T1000 (cell line): ENCODE measurements at regions not wholly inside any gene's neighbourhood (a gene's known extent, or its start where the extent isn't known, plus 50 kb on each side); places are given as distances from the start of the nearest gene placed in this dataset.

Source experiments
- DNase-seq: peaks from one replicate; lab custom pipeline; 2025; ENCODE audit warnings: mixed read lengths; lab: John Stamatoyannopoulos, UW

DNA sequence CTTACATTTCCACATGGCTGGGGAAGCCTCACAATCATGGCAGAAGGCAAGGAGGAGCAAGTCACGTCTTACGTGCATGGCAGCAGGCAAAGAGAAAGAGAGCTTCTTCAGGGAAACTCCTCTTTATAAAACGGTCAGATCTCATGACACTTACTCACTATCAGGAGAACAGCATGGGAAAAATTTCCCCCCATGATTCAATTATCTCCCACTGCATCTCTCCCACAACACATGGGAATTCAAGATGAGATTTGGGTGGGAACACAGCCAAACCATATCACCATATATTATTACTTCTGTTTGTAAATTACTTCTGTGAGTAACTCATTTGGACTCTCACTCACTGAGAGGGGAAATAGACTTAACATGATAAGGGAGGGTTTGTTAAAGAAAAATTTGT is 1496.8 kb upstream of the TMEM132C start:
- DNase-seq = peak; percentile 17

DNA sequence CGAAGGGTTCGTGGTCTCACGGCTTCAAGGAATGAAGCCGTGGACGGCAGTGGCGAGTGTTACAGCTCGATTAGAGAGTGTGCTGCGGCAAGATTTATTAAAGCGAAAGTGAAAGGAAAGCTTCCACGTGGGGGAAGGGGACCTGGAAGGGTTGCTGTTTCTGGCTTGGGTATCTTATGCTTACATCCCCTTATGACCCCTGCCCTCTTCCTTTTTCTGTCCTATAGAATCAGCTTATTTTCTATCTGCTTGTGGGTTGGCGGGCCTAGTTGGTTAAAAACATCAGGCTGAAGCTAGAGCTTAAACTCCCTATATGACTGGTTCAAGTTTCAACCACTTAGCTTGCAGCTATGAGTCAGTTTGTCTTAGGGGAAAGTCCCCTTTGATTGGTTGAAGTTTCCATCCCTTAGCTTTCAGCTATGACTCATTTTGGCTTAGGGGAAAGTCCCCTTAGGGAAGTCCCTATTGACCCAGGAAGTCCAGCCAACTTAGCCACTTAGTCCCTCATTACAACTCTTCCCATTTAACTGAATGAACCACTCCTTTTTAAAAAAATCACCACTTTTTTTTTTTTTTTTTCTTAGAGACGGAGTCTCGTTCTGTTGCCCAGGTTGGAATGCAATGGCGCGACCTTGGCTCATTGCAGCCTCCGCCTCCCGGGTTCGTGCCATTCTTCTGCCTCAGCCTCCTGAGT is 1494.7 kb upstream of the TMEM132C start:
- DNase-seq = peak; percentile 69

- no peak for DNase-seq
These were observed 1494.0 kb upstream of the TMEM132C start for GRCh38 chr12:126773012-126773411.

GRCh38 chr12:126773491-126773890 is 1493.5 kb upstream of the TMEM132C start:
- DNase-seq = no peak

GRCh38 chr12:126776026-126776655 is 1490.8 kb upstream of the TMEM132C start:
- no peak for DNase-seq

DNA sequence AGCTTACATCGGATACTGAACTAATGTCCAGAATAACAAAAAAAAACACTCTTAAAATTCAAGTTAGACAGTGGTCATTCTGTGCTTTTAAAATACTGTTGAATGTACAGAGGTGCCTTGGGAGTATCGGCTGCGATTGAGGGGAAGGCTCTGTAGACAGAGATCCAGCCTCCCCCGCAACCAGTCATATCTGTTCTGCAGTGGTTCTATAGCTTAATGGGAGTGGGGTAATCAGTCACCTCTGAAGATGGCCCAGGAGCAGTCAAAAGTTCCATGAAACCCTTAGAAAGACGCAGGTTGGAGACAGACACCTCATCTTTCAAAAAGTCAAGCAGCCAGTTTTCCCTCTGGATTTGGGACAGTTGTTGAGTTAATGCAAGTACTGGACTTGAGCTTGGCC is 1486.6 kb upstream of the TMEM132C start:
- no peak for DNase-seq

DNA sequence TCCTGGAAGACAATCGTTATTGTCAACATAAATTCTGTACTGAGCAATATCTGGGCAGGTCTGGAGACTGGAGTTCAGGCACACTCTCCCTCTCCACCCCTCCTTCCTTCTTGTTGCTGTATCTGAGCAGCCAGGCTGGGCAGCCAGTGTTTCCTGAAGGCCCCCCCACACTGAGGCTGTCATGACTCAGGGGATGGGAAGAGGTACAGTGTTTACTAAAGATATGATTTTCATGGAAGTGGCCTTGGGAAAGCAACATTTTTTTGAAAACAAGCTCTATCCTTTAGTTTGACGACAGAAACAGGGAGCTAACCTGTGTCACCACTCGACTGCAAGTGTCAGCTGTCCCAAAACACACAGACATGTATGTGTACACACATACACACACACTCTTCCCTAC is 1485.4 kb upstream of the TMEM132C start:
- DNase-seq = no peak

DNA sequence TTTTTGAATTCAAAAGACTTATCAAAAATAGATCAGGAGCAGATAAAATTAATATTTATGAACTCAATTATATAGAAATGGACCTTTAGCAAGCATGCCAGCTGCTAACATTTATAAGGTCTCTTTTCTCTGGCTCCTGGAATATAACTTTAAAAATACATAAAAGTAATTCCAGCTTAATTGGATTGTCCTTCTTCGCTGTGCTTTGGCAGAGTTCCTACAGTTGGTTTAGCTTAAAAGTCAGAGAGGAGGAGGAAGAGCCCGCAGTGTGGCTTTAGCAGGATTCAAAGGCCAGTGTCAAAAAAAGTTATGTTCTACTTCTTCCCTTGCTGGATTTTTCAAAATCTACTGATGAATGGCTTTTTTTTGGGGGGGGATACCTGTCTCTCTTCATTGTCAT is 1484.9 kb upstream of the TMEM132C start:
- no peak for DNase-seq

- peak; percentile 12 for DNase-seq
These were observed 1482.5 kb upstream of the TMEM132C start for GRCh38 chr12:126784328-126784921.

GRCh38 chr12:126789963-126790362 is 1477.0 kb upstream of the TMEM132C start:
- DNase-seq = no peak

- no peak for DNase-seq
These were observed 1475.8 kb upstream of the TMEM132C start for GRCh38 chr12:126791122-126791521.

DNA sequence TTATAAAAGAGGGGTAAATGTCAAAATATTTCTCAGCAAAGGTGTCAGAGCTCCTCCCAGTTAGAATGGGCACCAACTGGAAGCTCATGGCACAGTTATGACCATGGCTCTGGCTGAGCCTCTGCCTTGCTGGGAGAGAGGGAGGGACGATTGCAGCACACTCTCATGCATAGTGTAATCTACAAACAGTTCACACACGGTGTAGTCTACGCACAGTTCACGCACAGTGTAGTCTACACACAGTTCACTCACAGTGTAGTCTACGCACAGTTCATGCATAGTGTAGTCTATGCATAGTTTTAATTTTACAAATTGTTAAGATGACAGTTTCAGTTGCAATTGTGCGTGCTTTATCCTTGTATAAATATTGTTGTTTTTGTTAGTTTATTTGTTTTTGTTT is 1474.6 kb upstream of the TMEM132C start:
- no peak for DNase-seq

- no peak for DNase-seq
These were observed 1469.4 kb upstream of the TMEM132C start for GRCh38 chr12:126797525-126797924.

DNA sequence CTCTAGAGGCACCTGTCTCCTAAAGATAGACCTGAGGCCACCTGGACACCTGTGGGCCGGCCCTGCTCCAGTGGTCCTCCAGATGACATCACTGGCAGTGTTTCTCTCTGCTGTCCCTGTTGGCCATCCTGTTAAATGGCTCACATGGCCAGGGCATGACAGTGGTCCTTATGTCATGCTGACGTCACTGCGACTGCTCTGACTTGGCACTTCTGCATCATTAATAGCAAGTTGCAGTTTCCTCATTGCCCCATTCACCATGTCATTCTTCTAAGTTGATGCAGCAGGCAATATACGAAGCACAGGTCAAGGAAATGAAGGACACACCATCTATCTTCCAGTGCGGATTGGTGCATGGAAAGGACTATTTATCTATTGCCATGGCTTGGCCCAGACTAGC is 1468.5 kb upstream of the TMEM132C start:
- no peak for DNase-seq

GRCh38 chr12:126807312-126807865 is 1459.6 kb upstream of the TMEM132C start:
- no peak for DNase-seq

DNA sequence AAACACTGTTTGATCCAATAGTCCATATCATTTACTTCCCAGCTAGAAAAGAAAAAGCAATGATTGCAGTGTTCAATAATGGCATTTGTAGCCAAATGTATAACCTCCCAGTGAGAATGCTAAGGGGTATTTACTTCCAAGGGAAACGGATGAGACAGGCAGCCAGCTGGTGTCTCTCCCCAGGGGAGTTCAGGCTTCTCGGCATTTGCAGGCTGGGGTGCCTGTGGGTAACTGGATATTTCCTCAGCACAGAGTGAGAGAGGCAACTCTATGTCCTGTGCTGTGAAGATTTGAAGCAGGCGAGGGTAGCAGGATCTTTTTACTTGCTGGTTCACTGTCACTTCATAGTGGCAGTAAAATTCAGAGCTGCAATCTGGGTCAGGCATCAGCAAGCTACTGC is 1455.6 kb upstream of the TMEM132C start:
- DNase-seq = no peak

- no peak for DNase-seq
These were observed 1447.4 kb upstream of the TMEM132C start for GRCh38 chr12:126819554-126819953.

DNA sequence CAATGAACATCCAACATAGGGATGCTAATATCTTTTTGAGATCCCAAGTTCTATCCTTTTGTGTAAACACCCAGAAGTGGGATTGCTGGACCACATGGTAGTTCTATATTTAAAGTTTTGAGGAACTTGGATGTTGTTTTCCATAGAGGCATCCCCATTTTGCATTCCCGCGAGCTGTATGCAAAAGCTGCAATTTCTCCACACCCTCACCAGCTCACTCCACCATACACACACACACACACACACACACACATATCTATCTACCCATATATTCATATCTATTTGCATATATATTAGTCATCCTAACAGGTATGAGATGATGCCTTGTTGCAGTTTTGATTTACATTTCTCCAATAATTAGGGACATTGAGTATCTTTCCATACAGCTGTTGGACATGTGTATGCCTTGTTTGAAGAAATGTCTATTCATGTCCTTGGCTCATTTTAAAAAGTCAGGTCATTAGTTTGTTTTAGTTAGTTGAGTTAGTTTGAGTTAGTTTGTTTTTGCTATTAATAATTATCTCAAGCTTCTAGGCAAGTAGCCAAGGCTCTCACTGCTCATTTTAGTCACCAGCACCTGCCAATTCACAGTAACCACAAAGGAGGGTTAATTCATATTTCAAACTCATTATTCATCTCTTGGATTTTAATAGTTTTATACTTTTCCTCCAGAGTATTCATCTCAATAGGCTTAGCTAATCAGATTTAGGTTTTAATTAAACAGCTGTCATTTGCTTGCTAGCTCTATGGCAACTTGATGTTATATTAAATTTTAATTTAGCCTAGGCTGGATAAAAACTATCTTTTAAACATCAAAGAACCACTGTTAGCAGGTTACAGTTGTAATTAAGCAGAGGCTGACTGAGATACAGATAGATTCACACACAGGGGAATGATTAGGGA is 1435.9 kb upstream of the TMEM132C start:
- DNase-seq = no peak

DNA sequence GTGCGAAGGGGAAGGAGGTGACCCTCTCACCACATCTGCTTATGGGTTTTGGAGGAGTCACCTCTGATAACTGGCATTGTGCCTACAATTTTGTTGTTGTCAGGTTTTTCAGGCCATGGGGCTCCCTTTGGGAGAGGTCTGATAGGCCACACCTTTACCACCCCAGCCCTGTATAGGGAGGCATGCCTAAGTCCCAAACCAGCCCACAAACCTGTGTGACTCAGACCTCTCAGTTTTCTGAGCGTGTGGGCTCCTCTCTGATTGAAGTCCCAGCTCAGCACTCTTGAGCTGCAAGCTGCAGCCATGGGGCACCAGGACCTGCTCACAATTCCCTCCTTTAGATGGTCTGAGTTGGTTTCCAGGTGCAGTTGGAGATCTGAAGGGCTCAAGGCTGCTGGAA is 1429.3 kb upstream of the TMEM132C start:
- peak; percentile 7 for DNase-seq

DNA sequence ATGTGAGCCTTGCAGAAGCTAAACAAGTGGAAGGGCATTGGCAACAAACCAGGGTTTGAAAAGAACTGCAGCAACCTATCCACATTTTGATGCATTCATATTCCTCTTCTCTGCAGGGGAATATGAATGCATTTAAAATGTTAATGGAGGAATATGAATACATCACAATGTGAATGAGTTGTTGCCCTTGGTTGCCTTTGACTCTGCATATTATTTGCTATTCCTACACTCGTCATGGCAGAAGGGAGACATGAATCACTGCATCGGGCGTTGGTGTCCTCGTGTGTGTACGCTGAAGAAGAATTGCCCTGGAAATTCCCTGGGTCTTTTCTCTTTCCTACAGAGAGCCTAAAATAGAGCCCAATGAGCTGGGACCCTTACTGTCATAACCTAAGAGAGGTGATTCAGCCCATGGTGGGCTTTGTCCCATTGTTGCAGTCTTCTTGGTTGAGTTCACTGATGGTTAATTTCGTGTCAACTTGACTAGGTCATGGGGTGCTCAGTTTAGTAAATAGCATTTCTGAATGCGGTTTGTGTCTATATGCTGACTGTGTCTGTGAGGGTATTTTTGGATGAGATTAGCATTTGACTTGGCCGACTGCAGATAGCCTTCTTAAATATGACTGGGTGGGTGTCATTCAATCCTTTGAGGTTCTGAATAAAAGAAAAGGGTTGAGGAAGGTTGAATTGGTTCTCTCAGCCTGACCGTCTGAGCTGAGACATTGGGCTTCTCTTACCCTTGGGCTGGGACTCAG is 1422.9 kb upstream of the TMEM132C start:
- DNase-seq = no peak

DNA sequence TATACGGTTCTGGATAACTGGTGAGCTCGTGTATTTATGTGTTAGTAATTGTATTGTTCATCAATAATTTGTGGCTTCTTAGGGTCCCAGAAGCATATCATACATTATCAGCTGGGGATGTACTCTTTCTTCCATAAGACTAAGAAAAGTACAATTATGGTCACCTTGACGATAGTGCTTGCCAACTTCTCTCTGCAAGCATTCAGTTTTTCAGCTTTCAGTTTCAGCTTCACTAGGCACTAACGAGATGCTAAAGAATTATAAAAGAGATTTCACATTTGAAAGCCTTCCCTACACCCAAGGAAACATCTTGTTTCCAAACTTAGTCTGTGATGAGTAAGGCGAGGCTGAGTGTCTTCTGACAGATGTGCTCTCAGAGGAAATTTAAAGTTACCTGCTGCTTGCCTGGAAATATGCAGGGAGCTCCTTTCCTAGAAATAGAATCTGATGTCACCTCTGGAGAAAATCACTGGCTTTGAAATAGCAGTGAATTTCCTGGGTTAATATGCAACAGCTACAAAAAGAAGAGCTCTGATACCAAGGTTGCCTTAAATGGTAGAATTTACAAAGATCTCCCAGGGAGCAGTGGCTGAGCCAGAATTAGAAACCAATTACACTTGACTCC is 1419.9 kb upstream of the TMEM132C start:
- DNase-seq = no peak
